Endothelial cell (in vitro differentiated cells): ENCODE measurements at regions not wholly inside any gene's neighbourhood (a gene's known extent, or its start where the extent isn't known, plus 50 kb on each side); places are given as distances from the start of the nearest gene placed in this dataset.

Experiments used
- DNase-seq: peaks from one replicate; pipeline ENCODE4 v3.0.0; 2021; ENCODE audit warnings: low spot score
- H3K27ac Mint-ChIP-seq: one replicate; pipeline ENCODE4 v1.8.0; 2021; ENCODE audit warnings: mixed read lengths, inconsistent platforms; ENCODE audit not compliant: unreplicated experiment
- H3K27me3 Mint-ChIP-seq: one replicate; pipeline ENCODE4 v1.8.0; 2021; ENCODE audit warnings: mild to moderate bottlenecking, moderate library complexity, mixed read lengths, inconsistent platforms; ENCODE audit not compliant: unreplicated experiment
- H3K36me3 Mint-ChIP-seq: one replicate; pipeline ENCODE4 v1.8.0; 2021; ENCODE audit warnings: mild to moderate bottlenecking, low read depth, mixed read lengths, inconsistent platforms; ENCODE audit not compliant: unreplicated experiment
- H3K4me1 Mint-ChIP-seq: one replicate; pipeline ENCODE4 v1.8.0; 2021; ENCODE audit warnings: mild to moderate bottlenecking, mixed read lengths, inconsistent platforms; ENCODE audit not compliant: unreplicated experiment
- H3K4me3 Mint-ChIP-seq: one replicate; pipeline ENCODE4 v1.8.0; 2021; ENCODE audit warnings: mild to moderate bottlenecking, mixed read lengths, inconsistent platforms; ENCODE audit not compliant: unreplicated experiment
- H3K9me3 Mint-ChIP-seq: one replicate; pipeline ENCODE4 v1.8.0; 2021; ENCODE audit warnings: mixed read lengths, inconsistent platforms; ENCODE audit not compliant: unreplicated experiment
- TF ChIP-seq, protein P1 (sequence below): fragments of 200-600 bp; sonication (generic); IDR thresholded peaks from one replicate; pipeline ENCODE4 v1.5.0; 2021; ENCODE audit warnings: antibody characterized with exemption; ENCODE audit not compliant: unreplicated experiment

DNA sequence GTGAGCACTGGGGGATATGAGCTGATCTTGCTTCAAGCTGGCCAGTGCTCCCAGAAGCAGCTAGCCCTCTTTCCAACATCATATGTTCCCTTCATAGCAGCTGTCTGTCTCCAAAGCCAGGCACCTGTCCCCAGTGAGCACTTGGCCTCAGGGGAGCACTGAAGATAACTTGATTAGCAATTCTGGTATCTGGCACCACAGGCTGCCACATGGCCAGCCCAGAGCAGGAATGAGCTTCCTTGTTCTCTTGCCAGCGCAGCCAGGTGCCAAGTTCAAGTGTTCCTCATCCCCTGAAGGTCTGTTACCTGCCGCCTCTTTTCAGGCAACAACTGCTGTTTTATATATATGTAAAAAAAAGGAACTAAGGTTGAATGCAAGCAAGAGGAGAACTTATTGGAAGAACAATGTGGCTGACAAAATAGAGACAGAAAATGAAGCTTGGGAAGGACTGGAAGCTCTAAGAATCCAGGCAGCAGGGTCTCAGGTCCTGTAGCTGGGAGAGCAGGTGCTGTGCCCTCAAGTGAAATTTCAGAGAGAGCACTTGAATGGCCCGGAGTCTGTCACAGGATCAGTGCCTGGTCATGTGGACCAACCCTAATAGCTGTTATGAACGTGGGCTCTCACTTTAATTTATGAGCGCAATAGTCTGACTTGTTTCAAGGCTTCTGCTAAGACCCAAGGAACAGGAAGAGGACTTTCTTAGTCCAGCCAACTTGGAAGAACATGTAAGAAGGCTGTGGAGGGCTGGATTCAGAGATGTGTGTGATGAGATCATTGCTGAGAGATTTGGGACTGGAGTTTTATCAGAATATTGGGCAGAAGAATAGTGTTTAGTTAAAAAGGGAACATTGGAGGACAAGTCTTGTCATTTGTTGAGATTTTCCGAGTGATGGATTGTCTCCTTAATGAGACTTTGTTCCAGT lies 267.2 kb downstream of the GLRX3 start:
- TF ChIP-seq, protein P1, sequence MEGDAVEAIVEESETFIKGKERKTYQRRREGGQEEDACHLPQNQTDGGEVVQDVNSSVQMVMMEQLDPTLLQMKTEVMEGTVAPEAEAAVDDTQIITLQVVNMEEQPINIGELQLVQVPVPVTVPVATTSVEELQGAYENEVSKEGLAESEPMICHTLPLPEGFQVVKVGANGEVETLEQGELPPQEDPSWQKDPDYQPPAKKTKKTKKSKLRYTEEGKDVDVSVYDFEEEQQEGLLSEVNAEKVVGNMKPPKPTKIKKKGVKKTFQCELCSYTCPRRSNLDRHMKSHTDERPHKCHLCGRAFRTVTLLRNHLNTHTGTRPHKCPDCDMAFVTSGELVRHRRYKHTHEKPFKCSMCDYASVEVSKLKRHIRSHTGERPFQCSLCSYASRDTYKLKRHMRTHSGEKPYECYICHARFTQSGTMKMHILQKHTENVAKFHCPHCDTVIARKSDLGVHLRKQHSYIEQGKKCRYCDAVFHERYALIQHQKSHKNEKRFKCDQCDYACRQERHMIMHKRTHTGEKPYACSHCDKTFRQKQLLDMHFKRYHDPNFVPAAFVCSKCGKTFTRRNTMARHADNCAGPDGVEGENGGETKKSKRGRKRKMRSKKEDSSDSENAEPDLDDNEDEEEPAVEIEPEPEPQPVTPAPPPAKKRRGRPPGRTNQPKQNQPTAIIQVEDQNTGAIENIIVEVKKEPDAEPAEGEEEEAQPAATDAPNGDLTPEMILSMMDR, result no peak
- peaks cover 46% of the 10 kb centered on the region for H3K9me3 Mint-ChIP-seq
- H3K27ac Mint-ChIP-seq, result no peak overlapping the region
- no peak overlapping the region for H3K4me3 Mint-ChIP-seq
- H3K4me1 Mint-ChIP-seq, result no peaks in the 10 kb centered on the region
- peaks cover 9% of the 10 kb centered on the region for H3K36me3 Mint-ChIP-seq
- H3K27me3 Mint-ChIP-seq, result peaks cover 3% of the 10 kb centered on the region
- no peak for DNase-seq

DNA sequence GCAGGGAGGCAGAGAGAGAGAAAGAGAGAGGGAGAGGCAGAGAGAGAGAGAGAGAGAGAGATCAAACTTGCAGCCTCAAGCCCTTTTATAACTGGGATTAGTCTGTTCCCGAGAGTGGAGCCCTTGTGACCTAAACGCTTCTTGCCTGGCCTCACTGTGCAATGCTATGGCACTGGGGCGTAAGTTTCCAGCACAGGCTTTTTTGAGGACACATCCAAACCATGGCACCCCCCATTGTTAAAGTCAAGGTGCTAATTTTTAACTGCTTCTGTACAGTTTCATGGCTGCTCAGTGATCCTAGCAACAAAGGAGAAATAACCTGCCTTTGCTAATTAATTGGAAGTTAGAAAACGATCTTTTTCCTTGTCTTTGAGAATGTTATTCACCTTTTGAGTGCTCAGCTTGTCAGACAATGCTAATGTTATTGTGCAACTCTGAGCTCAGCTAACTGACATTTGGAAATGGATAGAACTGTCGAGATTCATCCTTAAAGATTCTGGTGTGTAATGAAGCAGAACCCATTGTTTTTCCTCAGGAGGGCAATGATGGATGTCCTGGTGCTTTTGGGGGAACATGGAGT lies 268.4 kb downstream of the GLRX3 start:
- peaks cover 8% of the 10 kb centered on the region for H3K36me3 Mint-ChIP-seq
- DNase-seq, result no peak
- peaks cover 5% of the 10 kb centered on the region for H3K27me3 Mint-ChIP-seq
- TF ChIP-seq, protein P1, result no peak
- H3K27ac Mint-ChIP-seq, result no peak overlapping the region
- no peak overlapping the region for H3K4me3 Mint-ChIP-seq
- H3K4me1 Mint-ChIP-seq, result no peaks in the 10 kb centered on the region
- H3K9me3 Mint-ChIP-seq, result peaks cover 47% of the 10 kb centered on the region

DNA sequence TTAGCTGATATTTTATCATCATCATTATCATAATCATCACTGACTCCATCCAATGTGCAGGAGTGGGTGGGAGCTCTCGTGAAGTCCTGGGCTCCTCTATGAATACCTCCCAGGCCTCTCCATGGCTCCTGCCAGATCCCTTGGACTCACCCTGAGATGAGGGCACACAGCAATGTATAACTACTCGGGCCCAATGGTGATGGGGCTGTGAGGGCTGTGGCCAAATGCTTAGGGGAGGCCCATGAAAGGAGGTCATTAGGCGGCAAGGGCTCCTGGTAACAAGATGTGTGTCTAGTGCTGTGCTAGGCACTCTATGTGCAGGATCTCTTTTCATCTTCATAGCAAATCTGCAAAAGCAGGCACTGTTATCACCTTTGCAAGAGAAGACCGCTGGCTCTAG lies 270.9 kb downstream of the GLRX3 start:
- no peak for DNase-seq
- Mint-ChIP-seq H3K9me3 (peaks cover 47% of the 10 kb centered on the region), H3K27me3 (peaks cover 7% of the 10 kb centered on the region), H3K27ac (no peak overlapping the region), H3K4me3 (no peak overlapping the region), H3K4me1 (no peaks in the 10 kb centered on the region), H3K36me3 (peaks cover 9% of the 10 kb centered on the region)
- TF ChIP-seq, protein P1, result no peak

DNA sequence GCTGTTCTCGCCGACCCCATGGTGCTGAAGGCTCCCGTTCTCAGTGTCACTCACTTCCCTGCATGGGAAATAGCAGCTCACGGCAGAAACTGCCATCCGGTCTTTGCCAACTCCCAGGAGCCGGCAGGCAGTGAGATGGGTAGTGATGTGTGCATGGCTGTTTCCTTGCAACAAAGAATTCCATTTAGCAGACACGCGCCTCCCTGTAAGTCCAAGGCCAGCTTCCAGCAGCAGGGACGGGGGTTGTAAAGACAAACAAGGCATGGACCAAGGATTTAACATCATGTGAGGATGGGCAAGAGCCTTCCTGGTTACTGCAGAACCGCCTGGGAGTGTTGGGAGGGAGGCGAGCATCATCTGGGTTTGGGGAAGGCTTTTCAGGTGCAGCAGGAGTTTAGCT lies 273.1 kb downstream of the GLRX3 start:
- Mint-ChIP-seq H3K27me3 (peaks cover 7% of the 10 kb centered on the region), H3K4me1 (no peaks in the 10 kb centered on the region), H3K27ac (no peak overlapping the region), H3K9me3 (peaks cover 37% of the 10 kb centered on the region), H3K36me3 (peaks cover 9% of the 10 kb centered on the region), H3K4me3 (no peak overlapping the region)
- no peak for DNase-seq
- TF ChIP-seq, protein P1, result no peak

DNA sequence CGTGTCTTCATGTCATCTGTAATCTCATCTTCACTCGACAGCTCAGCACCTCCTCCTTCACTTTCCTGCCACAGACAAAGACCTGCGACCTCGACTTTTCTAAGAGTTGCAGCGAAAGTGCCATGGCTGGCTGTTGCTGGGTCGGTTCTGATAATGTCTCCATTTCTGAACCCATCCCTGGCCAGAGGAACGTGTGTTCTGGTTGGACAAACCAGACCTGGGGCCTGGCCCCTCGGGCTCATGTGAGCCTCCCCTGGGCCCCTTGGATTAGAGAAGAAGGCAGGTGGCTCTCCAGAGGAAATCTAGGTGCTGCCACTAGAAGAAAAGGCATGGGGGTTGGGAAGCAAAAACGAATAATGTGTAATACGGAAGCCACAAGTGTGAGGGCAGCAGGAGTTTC lies 273.7 kb downstream of the GLRX3 start:
- Mint-ChIP-seq H3K9me3 (peaks cover 37% of the 10 kb centered on the region), H3K36me3 (peaks cover 9% of the 10 kb centered on the region), H3K27me3 (peaks cover 7% of the 10 kb centered on the region), H3K4me1 (no peaks in the 10 kb centered on the region), H3K27ac (no peak overlapping the region), H3K4me3 (no peak overlapping the region)
- TF ChIP-seq, protein P1, result no peak
- DNase-seq, result no peak
